Suprapubic skin (tissue), 4 donors: ENCODE measurements at regions not wholly inside any gene's neighbourhood (a gene's known extent, or its start where the extent isn't known, plus 50 kb on each side); places are given as distances from the start of the nearest gene placed in this dataset.

ENCODE experiments used
- CTCF ChIP-seq, 2 donors: fragments of 200-600 bp in 1 of 2; fragments of 450-650 bp in 1 of 2; sonication (generic) in 1 of 2; IDR thresholded peaks; one replicate each; pipeline ENCODE4 v1.5.1; 2016 to 2019; ENCODE audit warnings: antibody characterized with exemption in 2 of 2, mild to moderate bottlenecking in 1 of 2, moderate library complexity in 1 of 2
- EP300 ChIP-seq: sonication (generic); formaldehyde crosslinking; IDR thresholded peaks from one replicate; pipeline ENCODE4 v1.6.1; 2017; ENCODE audit warnings: antibody characterized with exemption
- POLR2A ChIP-seq, 2 donors: fragments of 450-650 bp; IDR thresholded peaks; one replicate each; pipeline ENCODE4 v1.6.1; 2017; ENCODE audit warnings: antibody characterized with exemption in 2 of 2, mild to moderate bottlenecking in 2 of 2, moderate library complexity in 2 of 2
- POLR2AphosphoS5 ChIP-seq, 3 donors: sonication (generic); formaldehyde crosslinking; IDR thresholded peaks; one replicate each; pipeline ENCODE4 v1.6.1; 2017; ENCODE audit warnings: antibody characterized with exemption in 3 of 3

GRCh38 chrX:129116676-129117470 lies 406.4 kb downstream of the SMARCA1 start:
- no peak for TF ChIP-seq POLR2AphosphoS5 (IDR thresholded peaks at IDR 0.05)
- no peak for TF ChIP-seq POLR2A (IDR thresholded peaks at IDR 0.05)
- no peak for TF ChIP-seq CTCF (IDR thresholded peaks at IDR 0.05)
- no peak for TF ChIP-seq EP300
